Anterior cingulate cortex (tissue), 58 donors: ENCODE measurements at regions not wholly inside any gene's neighbourhood (a gene's known extent, or its start where the extent isn't known, plus 50 kb on each side); places are given as distances from the start of the nearest gene placed in this dataset.

Source experiments
- DNase-seq, 58 donors: peaks; one replicate each; lab custom pipeline; 2025; lab: John Stamatoyannopoulos, UW

DNA sequence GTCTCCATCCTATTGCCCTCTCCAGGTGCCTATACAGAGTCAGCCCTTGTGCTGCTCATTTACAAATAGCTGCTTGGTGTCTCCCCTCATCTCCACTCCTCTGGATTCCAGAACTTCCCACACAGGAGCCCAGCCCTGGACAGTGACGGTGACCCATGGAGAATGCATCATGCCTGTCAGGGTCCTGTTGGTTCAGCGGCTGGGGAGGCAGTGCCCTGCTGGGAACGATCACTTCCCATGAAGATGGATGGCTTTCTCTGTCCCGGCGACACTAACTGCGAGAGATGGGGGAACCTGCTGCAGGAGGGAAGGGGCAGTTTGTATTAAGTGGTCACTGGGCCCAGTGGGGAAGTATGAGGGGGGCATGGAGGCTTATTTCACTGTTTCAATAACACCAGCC is 395.0 kb upstream of the TBX3 start:
- DNase-seq, result no peak

DNA sequence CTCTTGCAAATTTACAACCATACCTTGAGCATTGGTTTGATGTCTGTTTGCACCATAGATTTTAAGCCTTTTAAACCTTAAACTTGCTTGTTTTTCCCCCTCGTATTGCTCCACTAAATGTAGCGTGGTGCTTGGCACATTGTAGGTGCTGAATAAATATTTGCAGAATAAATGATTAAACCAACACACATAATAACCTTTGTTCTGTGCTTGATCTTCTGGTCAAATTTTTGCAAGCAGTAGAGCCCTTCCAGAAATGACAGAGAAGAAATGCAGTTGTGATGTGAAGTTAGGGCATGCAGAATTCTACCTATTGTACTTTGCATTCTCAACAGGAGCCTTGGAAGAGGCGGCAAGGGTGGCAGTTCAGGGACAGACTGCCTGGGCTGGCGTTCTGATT is 394.4 kb upstream of the TBX3 start:
- DNase-seq, result no peak

DNA sequence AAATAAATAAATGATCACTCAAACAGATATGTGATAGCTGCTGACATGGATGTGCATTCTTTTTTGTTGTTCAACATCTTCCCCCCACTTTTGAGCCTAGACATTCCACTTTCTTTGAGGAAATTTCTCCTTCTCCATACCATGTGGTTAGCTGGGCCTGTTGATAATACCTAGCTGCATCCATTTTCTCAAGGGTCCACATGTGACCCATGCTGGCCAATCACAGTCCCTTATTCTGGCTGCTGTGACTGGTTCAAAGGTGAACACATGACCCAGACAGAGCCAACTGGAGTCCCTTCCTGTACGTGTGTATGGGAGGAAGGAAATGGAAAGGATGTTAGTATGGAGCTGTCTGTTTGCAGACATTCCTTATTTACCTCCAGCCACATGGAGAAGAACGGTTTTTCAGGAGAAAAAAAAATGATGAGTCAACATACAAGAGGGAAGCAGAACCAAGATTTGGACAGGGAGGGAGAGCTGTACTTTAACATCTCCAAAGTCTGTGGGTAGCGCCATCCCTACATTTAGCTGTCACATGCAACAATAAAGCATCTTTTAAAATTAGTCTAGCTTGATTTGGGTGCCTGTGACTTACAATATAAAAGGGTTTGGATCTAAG is 391.7 kb upstream of the TBX3 start:
- no peak for DNase-seq

DNA sequence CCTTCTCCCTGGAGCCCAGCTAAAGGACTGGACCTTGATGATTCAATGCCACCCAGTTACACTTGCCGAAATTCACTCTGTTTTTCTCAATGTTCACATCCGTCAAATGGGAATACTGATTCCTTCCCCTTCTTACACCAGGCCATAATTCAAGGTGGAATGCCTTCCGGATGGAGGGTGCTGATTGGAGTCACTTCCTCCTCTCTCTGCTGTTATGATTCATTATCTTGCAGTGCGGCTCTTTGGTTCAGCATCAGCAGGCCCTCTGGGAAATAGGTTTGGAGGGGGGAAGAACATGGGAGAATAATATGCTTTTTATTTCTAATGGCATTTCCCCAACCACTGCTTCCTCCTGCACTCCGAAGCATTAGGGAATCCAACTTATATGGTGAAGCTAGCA is 390.6 kb upstream of the TBX3 start:
- no peak for DNase-seq

DNA sequence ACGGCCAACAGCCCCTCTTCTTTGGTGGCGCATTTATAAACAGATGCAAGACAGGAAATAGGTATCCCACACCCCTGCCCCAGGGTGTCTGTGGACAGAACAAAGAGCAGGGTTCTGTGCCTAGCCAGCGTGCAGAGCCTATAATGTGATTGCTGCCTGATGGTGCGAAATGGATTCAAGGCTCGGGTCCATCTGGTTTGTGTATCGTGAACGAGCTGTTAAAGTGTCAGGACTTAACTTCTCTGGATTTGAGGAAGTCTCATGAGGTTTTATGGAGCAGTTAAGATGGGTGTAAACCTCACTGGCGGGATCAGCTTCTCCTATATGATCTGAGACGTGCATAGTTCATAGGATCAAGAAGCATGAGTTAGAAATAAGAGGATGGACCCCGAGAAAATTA is 388.7 kb upstream of the TBX3 start:
- no peak for DNase-seq

DNA sequence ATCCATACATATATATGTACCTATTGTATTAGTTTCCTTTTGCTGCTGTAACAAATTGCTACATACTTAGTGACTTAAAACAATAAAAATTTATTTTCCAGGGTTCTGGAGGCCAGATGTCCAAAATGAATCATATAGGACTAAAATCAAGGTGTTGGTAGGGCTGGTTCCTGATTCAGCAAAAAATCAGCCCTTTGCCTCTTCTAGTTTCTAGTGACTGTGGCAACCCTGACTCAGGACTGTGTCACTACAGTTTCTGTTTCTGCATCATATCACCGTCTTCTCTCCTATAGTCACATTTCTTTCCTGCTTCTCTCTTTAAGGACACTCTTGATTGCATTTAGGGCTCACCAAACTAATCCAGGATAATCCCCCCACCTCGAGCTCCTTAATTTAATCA is 386.3 kb upstream of the TBX3 start:
- DNase-seq, result no peak

DNA sequence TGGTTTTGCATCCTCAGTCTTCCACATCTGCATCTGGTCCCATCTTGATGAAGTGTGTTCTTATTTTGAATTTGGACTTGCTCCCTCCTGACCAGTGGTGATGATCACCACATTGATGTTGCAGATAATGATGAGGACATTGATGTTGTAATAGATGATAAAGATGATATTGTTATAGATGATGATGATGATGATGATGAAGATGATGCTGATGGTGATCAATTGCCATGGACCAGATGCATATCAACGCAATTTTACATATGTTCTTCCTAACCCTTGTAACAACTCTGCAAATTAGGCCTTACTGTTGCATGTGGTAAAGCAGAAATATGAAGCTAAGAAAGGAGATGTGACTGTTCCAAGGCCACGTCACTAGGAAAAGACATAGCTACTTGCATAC is 380.3 kb upstream of the TBX3 start:
- DNase-seq, result no peak

DNA sequence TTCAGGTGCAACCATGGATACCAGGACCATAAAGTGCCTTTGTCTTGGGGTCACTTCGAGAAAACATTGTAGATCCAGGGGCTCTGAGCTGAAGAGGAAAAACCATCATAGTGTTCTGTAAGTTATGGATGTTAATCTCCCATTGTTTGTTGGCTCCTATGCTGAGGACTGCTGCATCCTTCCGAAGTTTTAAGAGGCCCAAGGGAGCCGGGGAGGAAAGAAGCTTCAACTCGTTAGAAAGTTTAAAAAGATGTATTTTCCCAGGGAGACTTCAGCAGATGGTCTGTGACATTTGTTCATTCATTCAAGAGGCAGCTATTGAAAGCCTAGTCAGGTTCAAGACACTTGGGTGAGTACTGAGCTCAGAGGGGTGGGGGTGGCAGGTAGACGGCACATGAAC is 378.8 kb upstream of the TBX3 start:
- no peak for DNase-seq

DNA sequence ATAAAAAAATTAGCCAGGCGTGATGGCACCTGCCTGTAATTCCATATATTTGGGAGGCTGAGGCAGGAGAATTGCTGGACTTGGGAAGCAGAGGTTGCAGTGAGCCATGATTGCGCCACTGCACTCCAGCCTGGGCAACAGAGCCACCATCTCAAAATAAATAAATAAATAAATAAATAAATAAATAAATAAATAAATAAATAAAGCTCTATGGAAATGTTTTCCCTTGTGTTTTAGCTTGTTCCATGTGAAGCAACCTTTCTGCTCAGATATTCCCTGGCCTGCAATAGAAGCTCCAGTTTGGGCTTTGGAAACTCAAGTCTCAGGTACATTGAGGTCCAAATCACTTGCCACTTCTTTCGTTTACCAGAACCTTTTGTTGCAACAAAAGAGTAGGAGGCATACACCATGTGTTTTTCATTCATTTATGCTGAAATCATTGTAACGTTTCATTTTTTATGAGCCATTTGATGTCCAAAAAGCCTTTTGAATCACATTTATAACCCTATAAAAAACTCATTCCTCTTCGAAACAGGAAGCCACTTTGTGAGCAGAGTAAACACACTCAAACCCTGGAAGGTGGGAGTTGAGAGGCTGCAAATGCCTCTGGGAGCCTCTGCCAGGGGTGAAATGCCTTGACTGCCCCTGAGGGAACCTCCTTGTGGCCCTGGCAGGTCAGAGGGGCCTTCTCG is 376.6 kb upstream of the TBX3 start:
- DNase-seq, result no peak

DNA sequence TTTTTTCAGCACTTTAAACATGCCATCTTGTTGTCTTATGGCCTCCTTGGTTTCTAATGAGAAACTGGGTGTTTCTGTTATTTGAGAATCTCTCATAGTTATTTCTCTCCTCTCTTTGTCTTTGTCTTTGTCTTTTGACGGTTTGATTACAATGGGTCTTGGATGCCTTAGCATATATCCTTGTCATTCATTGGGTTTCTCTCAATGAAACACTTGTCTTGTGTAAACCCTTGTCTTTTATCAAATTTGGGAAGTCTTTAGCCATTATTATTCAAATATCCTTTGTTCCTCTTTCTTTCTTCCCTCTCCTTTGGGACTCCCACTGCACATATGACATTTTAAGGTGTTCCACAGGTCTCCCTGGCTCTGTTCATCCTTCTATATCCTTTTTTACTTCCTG is 373.5 kb upstream of the TBX3 start:
- DNase-seq, result no peak

DNA sequence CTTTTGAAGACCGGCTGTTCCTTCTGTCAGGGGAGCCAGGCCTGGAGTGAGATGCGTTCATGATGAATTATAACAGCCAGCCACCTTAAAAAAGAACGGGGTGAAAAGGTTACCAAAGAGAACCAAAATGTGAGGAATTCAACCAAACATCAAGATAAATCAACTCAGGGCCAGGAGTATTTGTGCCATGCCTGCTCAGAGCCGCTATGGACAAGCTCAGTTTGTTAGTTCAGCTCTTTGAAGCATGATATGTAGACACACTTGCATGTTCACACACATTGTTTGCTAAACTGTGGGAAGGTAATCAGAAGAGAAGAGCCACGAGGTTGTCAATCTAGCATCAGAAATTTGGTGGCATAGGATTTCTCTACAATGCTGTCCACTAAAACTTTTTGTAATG is 367.4 kb upstream of the TBX3 start:
- DNase-seq, result no peak

DNA sequence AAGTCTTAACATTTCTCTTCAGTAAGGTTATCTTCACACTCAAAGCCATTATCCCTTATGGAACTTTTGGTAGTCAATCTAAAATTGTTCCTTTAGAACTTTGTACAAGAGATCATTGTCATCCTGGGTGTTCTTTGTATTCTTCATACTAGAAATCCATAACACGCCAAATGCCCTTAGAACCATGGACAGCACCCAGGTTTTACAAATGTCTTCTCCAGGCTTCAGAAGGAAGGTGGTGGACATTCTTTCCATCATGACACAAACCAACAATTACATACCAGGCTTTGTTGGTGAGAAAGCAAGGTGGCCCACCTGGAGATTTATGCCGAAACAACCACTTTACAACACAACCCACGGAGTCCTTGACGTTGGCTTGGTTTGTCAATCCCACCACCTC is 365.6 kb upstream of the TBX3 start:
- no peak for DNase-seq

DNA sequence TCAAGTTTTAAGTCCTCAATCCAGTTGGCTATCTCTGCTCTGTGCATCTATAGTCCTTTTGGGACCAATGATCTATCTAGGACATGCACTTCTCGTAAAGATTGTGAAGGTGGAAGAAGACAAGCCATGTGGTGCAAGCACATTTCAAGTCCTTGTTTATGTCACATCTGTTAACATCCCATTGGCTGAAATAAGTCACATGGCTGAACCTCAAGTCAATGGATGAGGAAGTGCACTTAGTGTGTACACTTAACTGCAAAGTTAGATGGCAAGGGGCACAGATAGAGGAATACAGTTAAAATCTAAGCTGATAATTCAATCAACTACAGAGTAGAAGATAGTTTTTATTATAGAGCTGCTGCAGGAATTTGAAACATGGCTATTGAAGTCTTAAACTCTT is 362.8 kb upstream of the TBX3 start:
- DNase-seq, result no peak

DNA sequence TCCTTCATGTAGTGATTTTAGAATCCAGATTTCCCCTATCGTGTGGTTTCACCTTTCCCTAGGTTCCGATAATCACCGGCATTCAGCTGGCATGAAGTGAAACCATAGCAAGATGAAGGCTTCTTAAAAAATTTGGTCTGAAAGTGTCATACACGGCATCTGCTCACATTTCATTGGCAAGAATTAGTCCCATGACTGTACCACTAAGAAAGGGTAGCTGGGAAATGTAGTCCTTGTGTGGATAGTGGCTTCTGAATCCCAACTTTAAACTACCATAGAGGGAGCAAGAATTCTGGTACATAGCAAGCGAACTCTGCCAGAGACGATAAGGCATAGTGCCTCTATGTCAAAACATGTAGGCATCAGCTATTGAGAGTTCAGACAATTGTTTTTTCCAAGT is 360.1 kb upstream of the TBX3 start:
- no peak for DNase-seq

DNA sequence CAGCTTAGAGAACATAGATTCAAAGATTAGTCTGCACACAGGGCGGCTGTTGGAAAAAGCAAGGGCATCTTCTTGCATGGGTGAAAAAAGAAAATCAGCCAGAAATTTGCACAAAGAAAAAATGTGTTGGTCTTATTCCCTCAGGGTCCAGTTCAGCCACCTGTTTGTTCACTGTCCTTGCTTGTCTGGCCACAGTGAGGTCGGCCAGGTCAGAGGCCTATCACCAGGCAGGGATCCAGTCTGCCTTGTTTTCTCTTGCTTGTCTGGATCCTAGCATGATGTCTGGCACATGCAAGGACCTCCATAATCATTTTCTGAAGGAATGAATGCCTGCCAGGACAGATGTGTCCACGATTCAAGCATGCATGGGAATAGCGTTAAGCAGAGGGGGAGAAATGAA is 359.1 kb upstream of the TBX3 start:
- DNase-seq, result no peak

DNA sequence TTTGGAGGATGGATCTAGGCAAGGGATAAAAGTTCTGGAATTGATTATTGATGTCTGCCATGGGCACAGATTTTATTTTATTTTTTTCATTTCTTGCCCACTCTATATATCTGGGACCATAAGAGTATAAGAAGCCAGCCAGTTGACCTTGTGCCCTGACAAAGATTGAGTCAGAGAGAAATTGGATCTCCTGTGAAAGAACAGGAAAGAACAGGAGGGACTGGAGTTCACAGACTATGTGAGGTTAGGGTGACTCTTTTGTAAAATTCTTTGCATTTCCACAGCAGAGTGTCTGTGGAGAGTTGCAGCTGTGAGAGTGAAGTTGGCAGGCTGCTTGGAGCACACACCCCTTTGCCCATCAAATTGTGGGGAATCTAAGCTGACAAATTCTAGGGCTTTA is 358.4 kb upstream of the TBX3 start:
- no peak for DNase-seq

DNA sequence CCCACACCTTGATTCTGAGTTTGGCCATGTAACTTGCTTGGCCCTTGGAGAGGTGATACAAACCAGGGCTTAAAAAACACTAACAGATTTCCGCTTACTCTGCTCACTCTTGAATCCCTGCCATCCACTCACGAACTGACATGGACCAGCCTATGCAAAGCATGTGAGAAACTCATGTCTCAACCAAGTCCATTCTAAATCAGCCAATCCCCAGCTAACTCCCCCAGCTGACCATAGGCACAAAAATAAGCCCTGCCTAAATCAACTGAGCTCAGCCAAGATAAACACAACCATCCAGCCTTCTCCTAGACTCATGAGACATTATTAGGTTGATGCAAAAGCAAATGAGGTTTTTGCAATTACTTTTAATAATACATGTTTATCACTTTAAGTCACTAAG is 353.9 kb upstream of the TBX3 start:
- DNase-seq, result no peak

DNA sequence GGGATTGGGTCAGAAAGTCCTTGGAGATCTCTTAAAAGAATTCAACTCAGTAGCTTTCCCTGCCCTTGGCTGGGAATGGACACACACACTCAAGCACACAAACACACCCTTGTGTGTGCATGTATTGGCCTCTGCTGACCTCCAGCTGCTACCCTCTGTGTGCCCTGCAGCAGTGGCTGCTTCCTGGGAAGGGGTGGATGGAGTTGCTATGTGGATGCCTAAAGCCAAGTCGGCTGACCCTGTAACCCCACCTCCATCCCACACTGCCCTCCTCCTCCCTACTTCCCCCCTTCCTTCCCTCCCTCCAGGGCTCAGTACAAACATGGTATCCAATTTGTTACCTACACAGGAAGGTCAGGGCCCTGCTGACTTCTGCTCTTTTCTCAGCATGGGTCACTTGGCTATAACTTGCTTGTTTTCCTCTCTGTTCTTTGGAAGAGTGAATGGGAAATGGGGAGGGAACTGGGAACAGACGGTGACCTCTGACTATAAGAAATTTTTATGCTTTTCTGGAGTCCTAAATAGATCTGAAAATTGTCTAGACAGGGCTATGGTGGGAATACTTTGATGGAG is 351.6 kb upstream of the TBX3 start:
- no peak for DNase-seq

DNA sequence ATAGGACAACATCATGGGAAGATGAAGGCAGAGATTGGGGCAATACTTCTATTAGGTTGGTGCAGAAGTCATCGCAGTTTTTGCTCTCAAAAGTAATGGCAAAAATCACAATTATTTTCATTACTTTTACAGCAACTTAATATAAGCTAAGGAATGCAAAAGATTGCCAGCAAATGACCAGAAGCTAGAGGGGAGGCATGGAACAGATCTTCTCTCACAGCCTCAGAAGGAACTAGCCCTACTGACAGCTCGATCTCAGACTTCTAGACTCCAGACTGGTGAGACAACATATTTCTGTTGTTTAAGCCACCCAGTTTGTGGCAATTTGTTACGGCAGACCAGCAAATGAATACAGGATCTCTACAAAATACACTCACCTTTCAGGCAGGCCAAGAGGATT is 348.5 kb upstream of the TBX3 start:
- no peak for DNase-seq

DNA sequence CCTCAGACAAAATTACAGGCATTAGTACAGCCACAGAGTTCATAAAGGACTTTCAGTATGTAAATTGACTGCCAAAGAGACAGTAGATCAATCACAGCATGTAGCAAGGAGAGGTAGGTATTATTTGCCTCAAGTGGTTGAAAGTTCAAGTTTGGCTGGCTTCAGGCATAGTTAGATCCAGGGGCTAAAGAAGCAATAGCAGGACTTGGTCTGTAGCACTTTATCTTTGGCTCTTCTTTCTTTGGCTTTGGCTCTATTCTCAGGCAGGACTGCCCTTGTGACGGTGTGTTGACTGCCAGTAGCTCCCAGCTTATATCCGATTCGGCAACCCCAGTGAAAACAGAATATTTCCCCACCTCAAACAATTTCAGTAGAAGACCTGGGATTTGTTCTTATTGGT is 346.0 kb upstream of the TBX3 start:
- DNase-seq, result no peak

DNA sequence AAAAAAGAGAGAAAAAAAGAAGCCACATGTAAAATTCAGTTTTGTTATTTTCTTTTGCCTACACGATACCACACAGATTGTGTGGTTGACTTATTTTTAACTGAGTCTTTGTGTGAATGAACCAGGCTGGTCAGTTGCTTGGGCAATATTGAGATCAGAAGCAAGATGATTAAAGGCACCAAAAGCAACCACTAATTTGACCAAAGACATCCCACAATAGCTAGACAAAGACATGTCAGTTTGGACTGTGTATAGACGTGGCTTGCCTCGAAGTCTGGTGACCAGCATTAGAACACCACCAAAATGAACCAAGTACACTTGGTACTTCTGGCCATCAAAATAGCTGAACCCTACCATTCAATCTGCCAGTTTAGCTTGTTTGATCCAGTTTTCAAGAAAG is 340.6 kb upstream of the TBX3 start:
- no peak for DNase-seq
